HG02623 (cell line): ENCODE measurements at regions not wholly inside any gene's neighbourhood (a gene's known extent, or its start where the extent isn't known, plus 50 kb on each side); places are given as distances from the start of the nearest gene placed in this dataset.
"Not testable (repeated sequence)": the region's sequence is repeated elsewhere in the genome, so short reads cannot be mapped to it uniquely, and the experiment has no call there.

Source experiments
- ATAC-seq: cut with Tn5 transposase; IDR thresholded peaks from one replicate; pipeline ENCODE4 v1.9.1; 2021; ENCODE audit warnings: moderate library complexity; ENCODE audit not compliant: unreplicated experiment

- ATAC-seq: no peak
Measured at GRCh38 chr5:152118676-152119470, 194.2 kb upstream of the GLRA1 start.

GRCh38 chr5:152116934-152117333 is 192.3 kb upstream of the GLRA1 start:
- no peak for ATAC-seq

GRCh38 chr5:152113401-152113800 is 188.8 kb upstream of the GLRA1 start:
- ATAC-seq: no peak

- ATAC-seq: no peak
Measured at GRCh38 chr5:152107220-152107619, 182.6 kb upstream of the GLRA1 start.

GRCh38 chr5:152106571-152106970 is 181.9 kb upstream of the GLRA1 start:
- ATAC-seq: no peak

- no peak for ATAC-seq
Measured at GRCh38 chr5:152105085-152105484, 180.4 kb upstream of the GLRA1 start.

GRCh38 chr5:152104211-152104610 is 179.6 kb upstream of the GLRA1 start:
- ATAC-seq: no peak

GRCh38 chr5:152102908-152103307 is 178.3 kb upstream of the GLRA1 start:
- not testable (repeated sequence) for ATAC-seq

- no peak for ATAC-seq
Measured at GRCh38 chr5:152102057-152102456, 177.4 kb upstream of the GLRA1 start.

GRCh38 chr5:152100462-152100861 is 175.8 kb upstream of the GLRA1 start:
- ATAC-seq: no peak

GRCh38 chr5:152097128-152097527 is 172.5 kb upstream of the GLRA1 start:
- ATAC-seq: no peak

- no peak for ATAC-seq
Measured at GRCh38 chr5:152094716-152095115, 170.1 kb upstream of the GLRA1 start.

GRCh38 chr5:152094060-152094459 is 169.4 kb upstream of the GLRA1 start:
- ATAC-seq: no peak

GRCh38 chr5:152092580-152092979 is 167.9 kb upstream of the GLRA1 start:
- no peak for ATAC-seq

- no peak for ATAC-seq
Measured at GRCh38 chr5:152089644-152090043, 165.0 kb upstream of the GLRA1 start.

GRCh38 chr5:152086668-152087067 is 162.0 kb upstream of the GLRA1 start:
- ATAC-seq: no peak

GRCh38 chr5:152084476-152084875 is 159.8 kb upstream of the GLRA1 start:
- ATAC-seq: no peak

- ATAC-seq: no peak
Measured at GRCh38 chr5:152083231-152083630, 158.6 kb upstream of the GLRA1 start.

- no peak for ATAC-seq
Measured at GRCh38 chr5:152072091-152072490, 147.4 kb upstream of the GLRA1 start.

- no peak for ATAC-seq
Measured at GRCh38 chr5:152070591-152070990, 145.9 kb upstream of the GLRA1 start.

GRCh38 chr5:152066784-152067183 is 142.1 kb upstream of the GLRA1 start:
- ATAC-seq: no peak

GRCh38 chr5:152063004-152063403 is 138.4 kb upstream of the GLRA1 start:
- no peak for ATAC-seq

GRCh38 chr5:152061095-152061494 is 136.4 kb upstream of the GLRA1 start:
- ATAC-seq: no peak
